Stomach smooth muscle (tissue), 2 donors: ENCODE measurements at regions not wholly inside any gene's neighbourhood (a gene's known extent, or its start where the extent isn't known, plus 50 kb on each side); places are given as distances from the start of the nearest gene placed in this dataset.

Source experiments
- H3K27ac ChIP-seq: one replicate; pipeline ENCODE4 v1.7.0; 2013; ENCODE audit warnings: mild to moderate bottlenecking, low read length, inconsistent platforms
- H3K27me3 ChIP-seq, 2 donors: one replicate each; pipeline ENCODE4 v1.7.0; 2013; ENCODE audit warnings: low read length in 2 of 2; ENCODE audit not compliant: insufficient read depth in 2 of 2, control insufficient read depth in 1 of 2
- H3K36me3 ChIP-seq, 2 donors: one replicate each; pipeline ENCODE4 v1.7.0; 2013; ENCODE audit warnings: low read length in 2 of 2; ENCODE audit not compliant: control insufficient read depth in 2 of 2, insufficient read depth in 2 of 2
- H3K4me1 ChIP-seq: one replicate; pipeline ENCODE4 v1.7.0; 2013; ENCODE audit warnings: low read length; ENCODE audit not compliant: control insufficient read depth, insufficient read depth
- H3K4me3 ChIP-seq, 2 donors: one replicate each; pipeline ENCODE4 v1.7.0; 2013; ENCODE audit warnings: low read length in 2 of 2
- H3K9ac ChIP-seq, 2 donors: one replicate each; pipeline ENCODE4 v1.7.0; 2013; ENCODE audit warnings: low read length in 2 of 2, mild to moderate bottlenecking in 1 of 2
- H3K9me3 ChIP-seq, 2 donors: one replicate each; pipeline ENCODE4 v1.7.0; 2013; ENCODE audit warnings: low read length in 2 of 2; ENCODE audit not compliant: control insufficient read depth in 2 of 2
- donor health status: healthy.
- donor health status: Pancreatic carcinoma.

GRCh38 chr4:11497972-11498371, 69.3 kb upstream of the HS3ST1 start:
- Histone ChIP-seq H3K4me3 (no peak overlapping the region), H3K27me3 (no peaks in the 10 kb centered on the region), H3K4me1 (no peaks in the 10 kb centered on the region), H3K36me3 (no peaks in the 10 kb centered on the region), H3K9me3 (peaks cover 0 to 10% of the 10 kb centered on the region in 2 donors), H3K9ac (no peak overlapping the region), H3K27ac (no peak overlapping the region)

DNA sequence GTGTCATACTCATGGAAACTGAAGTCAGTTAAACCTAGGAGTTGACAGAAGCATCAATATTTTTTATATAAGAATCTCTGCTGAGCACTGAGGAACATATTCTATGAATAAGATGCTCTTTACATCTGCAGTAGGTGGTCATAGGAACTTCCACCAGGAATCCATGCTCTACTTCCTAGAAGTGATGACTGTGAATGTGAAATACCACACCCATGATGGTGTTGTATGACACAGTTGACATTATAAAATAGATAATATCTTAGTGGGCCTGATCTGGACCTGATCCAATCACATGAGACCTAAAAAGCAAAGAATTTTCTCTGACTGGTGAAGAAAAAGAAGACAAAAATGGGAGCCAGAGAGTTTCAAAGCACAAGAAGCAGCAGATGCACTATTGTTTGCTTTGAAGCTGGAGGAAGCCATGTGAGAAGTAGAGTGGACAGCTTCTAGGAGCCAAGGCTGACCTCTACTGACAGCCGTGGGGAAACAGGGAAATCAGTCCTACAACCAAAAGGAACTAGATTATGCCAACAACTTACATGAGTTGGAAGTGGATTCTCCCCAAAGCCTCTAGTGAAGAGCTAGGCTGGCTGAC, 68.6 kb upstream of the HS3ST1 start:
- Histone ChIP-seq H3K4me3 (no peak overlapping the region), H3K27me3 (no peaks in the 10 kb centered on the region), H3K36me3 (no peaks in the 10 kb centered on the region), H3K9ac (no peak overlapping the region), H3K4me1 (no peaks in the 10 kb centered on the region), H3K9me3 (peaks cover 0 to 10% of the 10 kb centered on the region in 2 donors), H3K27ac (no peak overlapping the region)

DNA sequence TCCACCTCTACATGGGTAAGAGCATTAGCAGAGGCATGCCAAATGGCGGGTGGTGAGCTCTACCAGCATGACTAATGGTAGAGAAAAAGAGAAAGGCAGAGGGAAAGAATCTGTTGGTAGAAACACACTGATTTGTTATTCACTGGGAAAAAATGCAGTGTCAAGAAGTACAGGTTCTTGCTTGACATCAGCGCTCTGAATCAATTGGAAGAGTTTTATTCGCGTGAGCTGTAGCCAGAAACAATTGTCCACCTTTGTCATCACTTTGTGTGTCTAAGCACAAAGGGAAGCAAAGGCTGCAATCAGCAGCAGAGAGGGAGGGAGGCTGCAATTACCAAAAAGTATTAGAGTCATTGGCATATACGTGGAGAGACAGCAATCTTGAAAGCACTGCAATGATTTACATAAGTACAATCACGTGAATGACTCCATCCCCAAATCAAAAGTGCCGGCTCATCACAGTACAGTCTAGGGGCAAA, 67.7 kb upstream of the HS3ST1 start:
- no peak overlapping the region for H3K27ac ChIP-seq

GRCh38 chr4:11495818-11496217, 67.1 kb upstream of the HS3ST1 start:
- Histone ChIP-seq H3K4me3 (no peak overlapping the region), H3K9me3 (peaks cover 0 to 10% of the 10 kb centered on the region in 2 donors), H3K27me3 (no peaks in the 10 kb centered on the region), H3K36me3 (no peaks in the 10 kb centered on the region), H3K9ac (no peak overlapping the region), H3K4me1 (no peaks in the 10 kb centered on the region), H3K27ac (no peak overlapping the region)

More for the DNA sequence above, 67.7 kb upstream of the HS3ST1 start:
- Histone ChIP-seq H3K4me3 (no peak overlapping the region), H3K4me1 (no peaks in the 10 kb centered on the region), H3K36me3 (no peaks in the 10 kb centered on the region), H3K27me3 (no peaks in the 10 kb centered on the region), H3K9ac (no peak overlapping the region), H3K9me3 (peaks cover 0 to 10% of the 10 kb centered on the region in 2 donors)

GRCh38 chr4:11495291-11495690, 66.6 kb upstream of the HS3ST1 start:
- Histone ChIP-seq H3K9ac (no peak overlapping the region), H3K36me3 (no peaks in the 10 kb centered on the region), H3K4me3 (no peak overlapping the region), H3K27me3 (no peaks in the 10 kb centered on the region), H3K4me1 (no peaks in the 10 kb centered on the region), H3K9me3 (peaks cover 0 to 10% of the 10 kb centered on the region in 2 donors), H3K27ac (no peak overlapping the region)

DNA sequence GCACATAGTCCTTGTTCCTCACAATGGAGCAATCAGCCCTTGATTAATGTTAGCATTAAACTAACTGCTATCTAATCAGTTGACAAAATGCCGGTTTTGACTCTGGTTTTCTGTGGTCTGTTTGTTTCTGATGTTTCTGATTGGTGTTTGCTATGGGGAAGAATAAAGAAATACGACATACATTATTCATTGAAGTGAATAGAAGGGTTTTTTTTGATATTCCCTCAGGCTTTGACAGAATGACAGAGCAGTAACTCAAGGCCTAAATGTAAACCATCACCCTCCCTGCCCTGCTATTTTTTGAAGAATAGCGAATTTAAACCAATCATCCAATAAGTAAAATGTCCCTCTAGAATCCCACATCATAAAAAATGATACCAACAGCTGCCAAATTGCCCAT, 65.5 kb upstream of the HS3ST1 start:
- Histone ChIP-seq H3K27ac (no peak overlapping the region), H3K4me1 (no peaks in the 10 kb centered on the region), H3K9me3 (peaks cover 0 to 10% of the 10 kb centered on the region in 2 donors), H3K36me3 (no peaks in the 10 kb centered on the region), H3K4me3 (no peak overlapping the region), H3K27me3 (no peaks in the 10 kb centered on the region), H3K9ac (no peak overlapping the region)

DNA sequence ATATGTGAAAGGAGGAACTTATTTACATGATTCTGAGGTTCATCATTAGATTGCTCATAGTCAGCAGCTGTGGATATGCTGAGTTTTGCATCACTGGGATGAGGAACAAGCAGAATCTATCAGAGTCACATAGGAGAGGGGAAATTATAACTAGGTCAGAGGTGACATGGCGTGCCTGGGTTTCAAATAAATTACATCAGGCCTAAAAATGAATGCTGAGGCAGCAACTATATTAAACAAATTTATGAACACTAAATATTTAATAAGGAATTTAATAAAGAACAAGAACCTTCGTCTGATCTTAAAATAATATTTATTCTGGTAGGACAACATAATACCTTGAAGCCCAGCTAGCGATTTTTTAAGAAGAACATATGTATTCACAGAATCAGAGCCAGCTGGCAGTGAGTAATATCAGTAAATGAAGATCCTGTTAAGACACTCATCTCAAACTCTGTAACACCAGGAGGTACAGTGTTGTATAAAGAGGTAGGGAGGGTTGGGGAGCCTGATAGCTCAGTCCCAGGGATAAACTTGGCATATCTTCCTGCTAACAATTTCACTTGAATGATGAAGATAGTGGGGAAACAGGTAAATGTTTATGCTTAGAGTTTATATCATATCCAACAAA, 60.9 kb upstream of the HS3ST1 start:
- H3K36me3 ChIP-seq, result no peaks in the 10 kb centered on the region
- no peak overlapping the region for H3K27ac ChIP-seq
- no peak overlapping the region for H3K4me3 ChIP-seq
- no peaks in the 10 kb centered on the region for H3K4me1 ChIP-seq
- H3K27me3 ChIP-seq, result no peaks in the 10 kb centered on the region
- no peak overlapping the region for H3K9ac ChIP-seq
- no peaks in the 10 kb centered on the region for H3K9me3 ChIP-seq

- Histone ChIP-seq H3K4me3 (no peak overlapping the region), H3K36me3 (no peaks in the 10 kb centered on the region), H3K4me1 (no peaks in the 10 kb centered on the region), H3K9me3 (no peaks in the 10 kb centered on the region), H3K27ac (no peak overlapping the region), H3K9ac (no peak overlapping the region), H3K27me3 (no peaks in the 10 kb centered on the region)
Measured at GRCh38 chr4:11488657-11489452, 60.2 kb upstream of the HS3ST1 start.

GRCh38 chr4:11487868-11488544, 59.3 kb upstream of the HS3ST1 start:
- Histone ChIP-seq H3K9ac (no peak overlapping the region), H3K4me1 (no peaks in the 10 kb centered on the region), H3K4me3 (no peak overlapping the region), H3K27ac (no peak overlapping the region), H3K9me3 (no peaks in the 10 kb centered on the region), H3K36me3 (no peaks in the 10 kb centered on the region), H3K27me3 (no peaks in the 10 kb centered on the region)

GRCh38 chr4:11487139-11487538, 58.4 kb upstream of the HS3ST1 start:
- Histone ChIP-seq H3K27me3 (no peaks in the 10 kb centered on the region), H3K4me3 (no peak overlapping the region), H3K9me3 (no peaks in the 10 kb centered on the region), H3K4me1 (no peaks in the 10 kb centered on the region), H3K36me3 (no peaks in the 10 kb centered on the region), H3K9ac (no peak overlapping the region), H3K27ac (no peak overlapping the region)
